H9 (cell line): ENCODE measurements at regions not wholly inside any gene's neighbourhood (a gene's known extent, or its start where the extent isn't known, plus 50 kb on each side); places are given as distances from the start of the nearest gene placed in this dataset.
"Not testable (repeated sequence)": the region's sequence is repeated elsewhere in the genome, so short reads cannot be mapped to it uniquely, and the experiment has no call there.

ENCODE experiments used
- DNase-seq: peaks from one replicate; pipeline ENCODE4 v3.0.0-alpha.2; 2017
- H2AFZ ChIP-seq: one replicate; pipeline ENCODE4 v1.6.1; 2013; ENCODE audit warnings: mild to moderate bottlenecking, low read length, control low read depth, moderate library complexity
- H2AK5ac ChIP-seq: 2 replicates; pipeline ENCODE4 v1.6.1; 2013; ENCODE audit warnings: low read length, control low read depth, mixed read lengths; ENCODE audit not compliant: insufficient read length
- H2BK120ac ChIP-seq: one replicate; pipeline ENCODE4 v1.6.1; 2013; ENCODE audit warnings: low read depth, mild to moderate bottlenecking, low read length, control low read depth, inconsistent platforms; ENCODE audit not compliant: poor library complexity, severe bottlenecking
- H2BK12ac ChIP-seq: 2 replicates; pipeline ENCODE4 v1.6.1; 2013; ENCODE audit warnings: low read length, control low read depth, mixed read lengths, low read depth; ENCODE audit not compliant: insufficient read length
- H2BK15ac ChIP-seq: 2 replicates; pipeline ENCODE4 v1.6.1; 2013; ENCODE audit warnings: low read depth, low read length, control low read depth
- H2BK20ac ChIP-seq: one replicate; pipeline ENCODE4 v1.6.1; 2013; ENCODE audit warnings: low read depth, mild to moderate bottlenecking, low read length, control low read depth, inconsistent platforms; ENCODE audit not compliant: poor library complexity, severe bottlenecking
- H2BK5ac ChIP-seq: 2 replicates; pipeline ENCODE4 v1.6.1; 2013; ENCODE audit warnings: low read length, control low read depth, mixed read lengths; ENCODE audit not compliant: insufficient read length
- H3K14ac ChIP-seq: 2 replicates; pipeline ENCODE4 v1.6.1; 2013; ENCODE audit warnings: low read length, control low read depth; ENCODE audit not compliant: insufficient read depth
- H3K18ac ChIP-seq: 2 replicates; pipeline ENCODE4 v1.6.1; 2013; ENCODE audit warnings: low read depth, mild to moderate bottlenecking, mixed read lengths, low read length, control low read depth; ENCODE audit not compliant: insufficient read length
- H3K23ac ChIP-seq: 2 replicates; pipeline ENCODE4 v1.6.1; 2013; ENCODE audit warnings: low read length, control low read depth, mixed read lengths, low read depth; ENCODE audit not compliant: insufficient read length
- H3K23me2 ChIP-seq: 2 replicates; pipeline ENCODE4 v1.6.1; 2013; ENCODE audit warnings: low read depth, mild to moderate bottlenecking, mixed read lengths, low read length, control low read depth; ENCODE audit not compliant: insufficient read length, poor library complexity, severe bottlenecking
- H3K27ac ChIP-seq: 2 replicates; pipeline ENCODE4 v1.5.1; 2013; ENCODE audit warnings: low read length, control low read depth, mixed read lengths, low read depth; ENCODE audit not compliant: insufficient read length
- H3K27me3 ChIP-seq: 2 replicates; pipeline ENCODE4 v1.6.1; 2013; ENCODE audit warnings: low read length, control low read depth, inconsistent platforms; ENCODE audit not compliant: insufficient read depth
- H3K4ac ChIP-seq: 2 replicates; pipeline ENCODE4 v1.6.1; 2013; ENCODE audit warnings: low read depth, mild to moderate bottlenecking, control low read depth, inconsistent platforms, low read length, moderate library complexity
- H3K4me1 ChIP-seq: 2 replicates; pipeline ENCODE4 v1.6.1; 2013; ENCODE audit warnings: low read length, control low read depth, inconsistent platforms; ENCODE audit not compliant: insufficient read depth
- H3K4me2 ChIP-seq: 2 replicates; pipeline ENCODE4 v1.6.1; 2013; ENCODE audit warnings: low read length, control low read depth, mixed read lengths; ENCODE audit not compliant: insufficient read length, insufficient read depth
- H3K56ac ChIP-seq: 2 replicates; pipeline ENCODE4 v1.6.1; 2013; ENCODE audit warnings: low read depth, mild to moderate bottlenecking, mixed read lengths, low read length, control low read depth; ENCODE audit not compliant: insufficient read length
- H3K79me1 ChIP-seq: 2 replicates; pipeline ENCODE4 v1.6.1; 2013; ENCODE audit warnings: low read depth, mild to moderate bottlenecking, moderate library complexity, low read length, control low read depth, inconsistent platforms; ENCODE audit not compliant: insufficient read depth, poor library complexity, severe bottlenecking
- H3K79me2 ChIP-seq: 2 replicates; pipeline ENCODE4 v1.6.1; 2013; ENCODE audit warnings: low read length, control low read depth, inconsistent platforms; ENCODE audit not compliant: insufficient read depth
- H3K9ac ChIP-seq: 2 replicates; pipeline ENCODE4 v1.6.1; 2013; ENCODE audit warnings: low read length, control low read depth, mixed read lengths; ENCODE audit not compliant: insufficient read length; ENCODE audit errors: extremely low read depth
- H3K9me3 ChIP-seq: one replicate; pipeline ENCODE4 v1.6.1; 2013; ENCODE audit warnings: low read depth, low read length, inconsistent platforms; ENCODE audit not compliant: control insufficient read depth
- H3T11ph ChIP-seq: one replicate; pipeline ENCODE4 v1.6.1; 2013; ENCODE audit warnings: mild to moderate bottlenecking, low read length, control low read depth, inconsistent platforms
- H4K20me1 ChIP-seq: one replicate; pipeline ENCODE4 v1.6.1; 2013; ENCODE audit not compliant: control insufficient read depth, insufficient read length, insufficient read depth
- H4K5ac ChIP-seq: 2 replicates; pipeline ENCODE4 v1.6.1; 2013; ENCODE audit warnings: low read depth, mild to moderate bottlenecking, mixed read lengths, low read length, control low read depth; ENCODE audit not compliant: insufficient read length
- H4K8ac ChIP-seq: replicated peaks from 2 replicates; pipeline ENCODE4 v1.6.1; 2013; ENCODE audit warnings: low read length, control low read depth, mixed read lengths, low read depth; ENCODE audit not compliant: insufficient read length
- H4K91ac ChIP-seq: 2 replicates; pipeline ENCODE4 v1.6.1; 2013; ENCODE audit warnings: low read depth, mild to moderate bottlenecking, moderate library complexity, mixed read lengths, low read length, control low read depth; ENCODE audit not compliant: insufficient read length
- H3K27ac Mint-ChIP-seq, 3 experiments: 2 replicates in 2 of 3; 3 replicates in 1 of 3; pipeline ENCODE4 v1.8.0; 2020 to 2021; ENCODE audit warnings: mixed read lengths in 3 of 3, mild to moderate bottlenecking in 1 of 3, moderate library complexity in 1 of 3
- H3K27me3 Mint-ChIP-seq: 2 replicates; pipeline ENCODE4 v1.8.0; 2021; ENCODE audit warnings: low read depth, mild to moderate bottlenecking, moderate library complexity, mixed read lengths
- H3K36me3 Mint-ChIP-seq, 3 experiments: 2 replicates in 2 of 3; 3 replicates in 1 of 3; pipeline ENCODE4 v1.8.0; 2020 to 2021; ENCODE audit warnings: low read depth in 3 of 3, mixed read lengths in 3 of 3; ENCODE audit not compliant: insufficient read depth in 1 of 3
- H3K4me1 Mint-ChIP-seq, 2 experiments: 2 replicates each; pipeline ENCODE4 v1.8.0; 2020; ENCODE audit warnings: mixed read lengths in 2 of 2
- H3K4me3 Mint-ChIP-seq, 2 experiments: 2 replicates in 1 of 2; 3 replicates in 1 of 2; pipeline ENCODE4 v1.8.0; 2020 to 2021; ENCODE audit warnings: mild to moderate bottlenecking in 2 of 2, mixed read lengths in 2 of 2, moderate library complexity in 1 of 2
- H3K9me3 Mint-ChIP-seq, 2 experiments: 2 replicates in 1 of 2; 3 replicates in 1 of 2; pipeline ENCODE4 v1.8.0; 2020; ENCODE audit warnings: mild to moderate bottlenecking in 2 of 2, mixed read lengths in 2 of 2, moderate library complexity in 1 of 2
- CTCF ChIP-seq: fragments of 200-600 bp; sonication (generic); conservative IDR thresholded peaks from 3 replicates; pipeline ENCODE4 v1.8.0; 2021; ENCODE audit warnings: antibody characterized with exemption, mild to moderate bottlenecking
- WGBS: extraction: QIAGEN DNeasy Blood & Tissue Kit; methylation state at CpG from one replicate; pipeline ENCODE4 v1.1.7; 2013; ENCODE audit warnings: missing lambda C conversion rate, low lambda C conversion rate, mixed read lengths; ENCODE audit not compliant: insufficient read length; ENCODE audit errors: extremely low coverage; 5-methylcytosine and 5-hydroxymethylcytosine counted together

GRCh38 chr10:45249978-45250693 lies 65.3 kb downstream of the OR13A1 start:
- peaks cover 0 to 6% (median 0%) of the 10 kb centered on the region in 3 experiments; a peak in 2 of 7 replicates for H3K36me3 Mint-ChIP-seq
- H4K5ac ChIP-seq, result no peak overlapping the region
- no peaks in the 10 kb centered on the region for H3K27me3 ChIP-seq
- H3K79me2 ChIP-seq, result no peaks in the 10 kb centered on the region
- H3K79me1 ChIP-seq, result no peaks in the 10 kb centered on the region
- H4K91ac ChIP-seq, result no peak overlapping the region
- peaks cover 2 to 4% of the 10 kb centered on the region in 2 experiments; a peak in 3 of 4 replicates for H3K4me1 Mint-ChIP-seq
- H3K9me3 Mint-ChIP-seq, result peaks cover 0 to 8% of the 10 kb centered on the region in 2 experiments; a peak in 1 of 5 replicates
- H2BK20ac ChIP-seq, result no peak overlapping the region
- H4K8ac ChIP-seq, result no peak overlapping the region
- TF ChIP-seq CTCF, result peak; percentile 81
- peak overlapping the region; percentile 69 for H3K4me2 ChIP-seq
- no peak overlapping the region for H3K27ac ChIP-seq
- DNase-seq, result peak; percentile 55
- H3K14ac ChIP-seq, result no peak overlapping the region
- no peaks in the 10 kb centered on the region for H3K4me1 ChIP-seq
- no peak overlapping the region for H2BK12ac ChIP-seq
- peak overlapping the region; percentile 81 for H2AFZ ChIP-seq
- peak overlapping the region; percentile 69 to 80 for H3K4me3 Mint-ChIP-seq
- H2BK5ac ChIP-seq, result no peak overlapping the region
- no peak overlapping the region for H3K4ac ChIP-seq
- H2BK15ac ChIP-seq, result no peak overlapping the region
- H3T11ph ChIP-seq, result no peak overlapping the region
- H3K27me3 Mint-ChIP-seq, result peaks cover 5% of the 10 kb centered on the region
- no peak overlapping the region for H3K9ac ChIP-seq
- H3K27ac Mint-ChIP-seq, result peak overlapping the region in 2 of 3 experiments; percentile 66 to 95; a peak in 2 of 7 replicates
- H3K23me2 ChIP-seq, result no peaks in the 10 kb centered on the region
- no peaks in the 10 kb centered on the region for H4K20me1 ChIP-seq
- no peak overlapping the region for H2AK5ac ChIP-seq
- WGBS, result no CpG with 5 or more reads among the region's 17 CpGs
- no peak overlapping the region for H3K56ac ChIP-seq
- no peaks in the 10 kb centered on the region for H3K9me3 ChIP-seq
- no peak overlapping the region for H2BK120ac ChIP-seq
- H3K18ac ChIP-seq, result peak overlapping the region; percentile 69
- H3K23ac ChIP-seq, result no peak overlapping the region

- not testable (repeated sequence) for H3K56ac ChIP-seq, H3K79me1 ChIP-seq, H4K5ac ChIP-seq, H3K4me1 ChIP-seq, H3K4me2 ChIP-seq, H4K91ac ChIP-seq, H2AFZ ChIP-seq, H3K27me3 Mint-ChIP-seq, H4K8ac ChIP-seq, H3K9ac ChIP-seq, H4K20me1 ChIP-seq, H3K27me3 ChIP-seq, H3K4ac ChIP-seq, H3K27ac Mint-ChIP-seq, H3K18ac ChIP-seq, H3K36me3 Mint-ChIP-seq, H3K9me3 Mint-ChIP-seq, H3K79me2 ChIP-seq, H2BK12ac ChIP-seq, H2BK15ac ChIP-seq, H2BK120ac ChIP-seq, H2AK5ac ChIP-seq, H3K4me3 Mint-ChIP-seq, H3K9me3 ChIP-seq, H3T11ph ChIP-seq, H3K27ac ChIP-seq, H3K23me2 ChIP-seq, H3K14ac ChIP-seq, H3K23ac ChIP-seq, H2BK5ac ChIP-seq, H2BK20ac ChIP-seq, DNase-seq, H3K4me1 Mint-ChIP-seq
- no CpG with 5 or more reads among the region's 6 CpGs for WGBS
These were observed 64.7 kb downstream of the OR13A1 start for GRCh38 chr10:45250694-45251075.
